HG02840 (cell line): ENCODE measurements at regions not wholly inside any gene's neighbourhood (a gene's known extent, or its start where the extent isn't known, plus 50 kb on each side); places are given as distances from the start of the nearest gene placed in this dataset.
"Not testable (repeated sequence)": the region's sequence is repeated elsewhere in the genome, so short reads cannot be mapped to it uniquely, and the experiment has no call there.

ENCODE experiments used
- ATAC-seq: cut with Tn5 transposase; IDR thresholded peaks from one replicate; pipeline ENCODE4 v1.9.1; 2021; ENCODE audit warnings: mild to moderate bottlenecking, moderate library complexity, moderate number of reproducible peaks; ENCODE audit not compliant: unreplicated experiment, low FRiP score

GRCh38 chr7:67655168-67655567 lies 658.5 kb downstream of the TYW1 start:
- ATAC-seq = no peak

GRCh38 chr7:67659091-67659490 lies 662.5 kb downstream of the TYW1 start:
- no peak for ATAC-seq

- ATAC-seq = no peak
Measured at GRCh38 chr7:67662804-67663203, 666.2 kb downstream of the TYW1 start.

GRCh38 chr7:67663644-67664043 lies 667.0 kb downstream of the TYW1 start:
- no peak for ATAC-seq

GRCh38 chr7:67666359-67666758 lies 669.7 kb downstream of the TYW1 start:
- ATAC-seq = not testable (repeated sequence)

GRCh38 chr7:67671006-67671548 lies 674.4 kb downstream of the TYW1 start:
- no peak for ATAC-seq

- ATAC-seq = no peak
Measured at GRCh38 chr7:67673861-67674260, 677.2 kb downstream of the TYW1 start.

GRCh38 chr7:67674862-67675261 lies 678.2 kb downstream of the TYW1 start:
- ATAC-seq = not testable (repeated sequence)

GRCh38 chr7:67675971-67676370 lies 679.3 kb downstream of the TYW1 start:
- ATAC-seq = no peak

- ATAC-seq = no peak
Measured at GRCh38 chr7:67678419-67678818, 681.8 kb downstream of the TYW1 start.

GRCh38 chr7:67683628-67684027 lies 687.0 kb downstream of the TYW1 start:
- ATAC-seq = no peak

- no peak for ATAC-seq
Measured at GRCh38 chr7:67690700-67691099, 694.1 kb downstream of the TYW1 start.

GRCh38 chr7:67692425-67692824 lies 695.8 kb downstream of the TYW1 start:
- no peak for ATAC-seq

GRCh38 chr7:67696124-67696523 lies 699.5 kb downstream of the TYW1 start:
- no peak for ATAC-seq

GRCh38 chr7:67696878-67697277 lies 700.2 kb downstream of the TYW1 start:
- ATAC-seq = no peak

GRCh38 chr7:67698354-67698753 lies 701.7 kb downstream of the TYW1 start:
- no peak for ATAC-seq

- ATAC-seq = no peak
Measured at GRCh38 chr7:67705850-67706249, 709.2 kb downstream of the TYW1 start.

GRCh38 chr7:67711706-67712105 lies 715.1 kb downstream of the TYW1 start:
- ATAC-seq = no peak

- ATAC-seq = no peak
Measured at GRCh38 chr7:67713451-67714056, 716.9 kb downstream of the TYW1 start.

- no peak for ATAC-seq
Measured at GRCh38 chr7:67716729-67717128, 720.1 kb downstream of the TYW1 start.

GRCh38 chr7:67723591-67723990 lies 727.0 kb downstream of the TYW1 start:
- no peak for ATAC-seq

- ATAC-seq = no peak
Measured at GRCh38 chr7:67724435-67724834, 727.8 kb downstream of the TYW1 start.

- no peak for ATAC-seq
Measured at GRCh38 chr7:67724955-67725354, 728.3 kb downstream of the TYW1 start.
